H9 (cell line): ENCODE measurements at regions not wholly inside any gene's neighbourhood (a gene's known extent, or its start where the extent isn't known, plus 50 kb on each side); places are given as distances from the start of the nearest gene placed in this dataset.

Experiments used
- DNase-seq: peaks from one replicate; pipeline ENCODE4 v3.0.0-alpha.2; 2017
- H2AFZ ChIP-seq: one replicate; pipeline ENCODE4 v1.6.1; 2013; ENCODE audit warnings: mild to moderate bottlenecking, low read length, control low read depth, moderate library complexity
- H2AK5ac ChIP-seq: 2 replicates; pipeline ENCODE4 v1.6.1; 2013; ENCODE audit warnings: low read length, control low read depth, mixed read lengths; ENCODE audit not compliant: insufficient read length
- H2BK120ac ChIP-seq: one replicate; pipeline ENCODE4 v1.6.1; 2013; ENCODE audit warnings: low read depth, mild to moderate bottlenecking, low read length, control low read depth, inconsistent platforms; ENCODE audit not compliant: poor library complexity, severe bottlenecking
- H2BK12ac ChIP-seq: 2 replicates; pipeline ENCODE4 v1.6.1; 2013; ENCODE audit warnings: low read length, control low read depth, mixed read lengths, low read depth; ENCODE audit not compliant: insufficient read length
- H2BK15ac ChIP-seq: 2 replicates; pipeline ENCODE4 v1.6.1; 2013; ENCODE audit warnings: low read depth, low read length, control low read depth
- H2BK20ac ChIP-seq: one replicate; pipeline ENCODE4 v1.6.1; 2013; ENCODE audit warnings: low read depth, mild to moderate bottlenecking, low read length, control low read depth, inconsistent platforms; ENCODE audit not compliant: poor library complexity, severe bottlenecking
- H2BK5ac ChIP-seq: 2 replicates; pipeline ENCODE4 v1.6.1; 2013; ENCODE audit warnings: low read length, control low read depth, mixed read lengths; ENCODE audit not compliant: insufficient read length
- H3K14ac ChIP-seq: 2 replicates; pipeline ENCODE4 v1.6.1; 2013; ENCODE audit warnings: low read length, control low read depth; ENCODE audit not compliant: insufficient read depth
- H3K18ac ChIP-seq: 2 replicates; pipeline ENCODE4 v1.6.1; 2013; ENCODE audit warnings: low read depth, mild to moderate bottlenecking, mixed read lengths, low read length, control low read depth; ENCODE audit not compliant: insufficient read length
- H3K23ac ChIP-seq: 2 replicates; pipeline ENCODE4 v1.6.1; 2013; ENCODE audit warnings: low read length, control low read depth, mixed read lengths, low read depth; ENCODE audit not compliant: insufficient read length
- H3K23me2 ChIP-seq: 2 replicates; pipeline ENCODE4 v1.6.1; 2013; ENCODE audit warnings: low read depth, mild to moderate bottlenecking, mixed read lengths, low read length, control low read depth; ENCODE audit not compliant: insufficient read length, poor library complexity, severe bottlenecking
- H3K27ac ChIP-seq: 2 replicates; pipeline ENCODE4 v1.5.1; 2013; ENCODE audit warnings: low read length, control low read depth, mixed read lengths, low read depth; ENCODE audit not compliant: insufficient read length
- H3K27me3 ChIP-seq: 2 replicates; pipeline ENCODE4 v1.6.1; 2013; ENCODE audit warnings: low read length, control low read depth, inconsistent platforms; ENCODE audit not compliant: insufficient read depth
- H3K4ac ChIP-seq: 2 replicates; pipeline ENCODE4 v1.6.1; 2013; ENCODE audit warnings: low read depth, mild to moderate bottlenecking, control low read depth, inconsistent platforms, low read length, moderate library complexity
- H3K4me1 ChIP-seq: 2 replicates; pipeline ENCODE4 v1.6.1; 2013; ENCODE audit warnings: low read length, control low read depth, inconsistent platforms; ENCODE audit not compliant: insufficient read depth
- H3K4me2 ChIP-seq: 2 replicates; pipeline ENCODE4 v1.6.1; 2013; ENCODE audit warnings: low read length, control low read depth, mixed read lengths; ENCODE audit not compliant: insufficient read length, insufficient read depth
- H3K56ac ChIP-seq: 2 replicates; pipeline ENCODE4 v1.6.1; 2013; ENCODE audit warnings: low read depth, mild to moderate bottlenecking, mixed read lengths, low read length, control low read depth; ENCODE audit not compliant: insufficient read length
- H3K79me1 ChIP-seq: 2 replicates; pipeline ENCODE4 v1.6.1; 2013; ENCODE audit warnings: low read depth, mild to moderate bottlenecking, moderate library complexity, low read length, control low read depth, inconsistent platforms; ENCODE audit not compliant: insufficient read depth, poor library complexity, severe bottlenecking
- H3K79me2 ChIP-seq: 2 replicates; pipeline ENCODE4 v1.6.1; 2013; ENCODE audit warnings: low read length, control low read depth, inconsistent platforms; ENCODE audit not compliant: insufficient read depth
- H3K9ac ChIP-seq: 2 replicates; pipeline ENCODE4 v1.6.1; 2013; ENCODE audit warnings: low read length, control low read depth, mixed read lengths; ENCODE audit not compliant: insufficient read length; ENCODE audit errors: extremely low read depth
- H3K9me3 ChIP-seq: one replicate; pipeline ENCODE4 v1.6.1; 2013; ENCODE audit warnings: low read depth, low read length, inconsistent platforms; ENCODE audit not compliant: control insufficient read depth
- H3T11ph ChIP-seq: one replicate; pipeline ENCODE4 v1.6.1; 2013; ENCODE audit warnings: mild to moderate bottlenecking, low read length, control low read depth, inconsistent platforms
- H4K20me1 ChIP-seq: one replicate; pipeline ENCODE4 v1.6.1; 2013; ENCODE audit not compliant: control insufficient read depth, insufficient read length, insufficient read depth
- H4K5ac ChIP-seq: 2 replicates; pipeline ENCODE4 v1.6.1; 2013; ENCODE audit warnings: low read depth, mild to moderate bottlenecking, mixed read lengths, low read length, control low read depth; ENCODE audit not compliant: insufficient read length
- H4K8ac ChIP-seq: replicated peaks from 2 replicates; pipeline ENCODE4 v1.6.1; 2013; ENCODE audit warnings: low read length, control low read depth, mixed read lengths, low read depth; ENCODE audit not compliant: insufficient read length
- H4K91ac ChIP-seq: 2 replicates; pipeline ENCODE4 v1.6.1; 2013; ENCODE audit warnings: low read depth, mild to moderate bottlenecking, moderate library complexity, mixed read lengths, low read length, control low read depth; ENCODE audit not compliant: insufficient read length
- H3K27ac Mint-ChIP-seq, 3 experiments: 2 replicates in 2 of 3; 3 replicates in 1 of 3; pipeline ENCODE4 v1.8.0; 2020 to 2021; ENCODE audit warnings: mixed read lengths in 3 of 3, mild to moderate bottlenecking in 1 of 3, moderate library complexity in 1 of 3
- H3K27me3 Mint-ChIP-seq: 2 replicates; pipeline ENCODE4 v1.8.0; 2021; ENCODE audit warnings: low read depth, mild to moderate bottlenecking, moderate library complexity, mixed read lengths
- H3K36me3 Mint-ChIP-seq, 3 experiments: 2 replicates in 2 of 3; 3 replicates in 1 of 3; pipeline ENCODE4 v1.8.0; 2020 to 2021; ENCODE audit warnings: low read depth in 3 of 3, mixed read lengths in 3 of 3; ENCODE audit not compliant: insufficient read depth in 1 of 3
- H3K4me1 Mint-ChIP-seq, 2 experiments: 2 replicates each; pipeline ENCODE4 v1.8.0; 2020; ENCODE audit warnings: mixed read lengths in 2 of 2
- H3K4me3 Mint-ChIP-seq, 2 experiments: 2 replicates in 1 of 2; 3 replicates in 1 of 2; pipeline ENCODE4 v1.8.0; 2020 to 2021; ENCODE audit warnings: mild to moderate bottlenecking in 2 of 2, mixed read lengths in 2 of 2, moderate library complexity in 1 of 2
- H3K9me3 Mint-ChIP-seq, 2 experiments: 2 replicates in 1 of 2; 3 replicates in 1 of 2; pipeline ENCODE4 v1.8.0; 2020; ENCODE audit warnings: mild to moderate bottlenecking in 2 of 2, mixed read lengths in 2 of 2, moderate library complexity in 1 of 2
- CTCF ChIP-seq: fragments of 200-600 bp; sonication (generic); conservative IDR thresholded peaks from 3 replicates; pipeline ENCODE4 v1.8.0; 2021; ENCODE audit warnings: antibody characterized with exemption, mild to moderate bottlenecking
- WGBS: extraction: QIAGEN DNeasy Blood & Tissue Kit; methylation state at CpG from one replicate; pipeline ENCODE4 v1.1.7; 2013; ENCODE audit warnings: missing lambda C conversion rate, low lambda C conversion rate, mixed read lengths; ENCODE audit not compliant: insufficient read length; ENCODE audit errors: extremely low coverage; 5-methylcytosine and 5-hydroxymethylcytosine counted together

- no peak overlapping the region for H2BK20ac ChIP-seq
- no peak overlapping the region for H2BK120ac ChIP-seq
- H3K9me3 ChIP-seq, result no peaks in the 10 kb centered on the region
- H2AK5ac ChIP-seq, result no peak overlapping the region
- H3K4me1 Mint-ChIP-seq, result peaks cover 0 to 3% of the 10 kb centered on the region in 2 experiments; a peak in 2 of 4 replicates
- H3K9me3 Mint-ChIP-seq, result no peaks in the 10 kb centered on the region
- no peaks in the 10 kb centered on the region for H3K79me1 ChIP-seq
- H2BK15ac ChIP-seq, result no peak overlapping the region
- no peaks in the 10 kb centered on the region for H3K27me3 Mint-ChIP-seq
- H3K27me3 ChIP-seq, result no peaks in the 10 kb centered on the region
- no peak overlapping the region for H4K91ac ChIP-seq
- no peaks in the 10 kb centered on the region for H3K23me2 ChIP-seq
- H3K27ac Mint-ChIP-seq, result no peak overlapping the region
- H3K9ac ChIP-seq, result no peak overlapping the region
- H3K4me3 Mint-ChIP-seq, result no peak overlapping the region
- H3K27ac ChIP-seq, result no peak overlapping the region
- H3K56ac ChIP-seq, result no peak overlapping the region
- no peaks in the 10 kb centered on the region for H3K36me3 Mint-ChIP-seq
- H3K18ac ChIP-seq, result no peak overlapping the region
- no peak overlapping the region for H3K14ac ChIP-seq
- H3K4ac ChIP-seq, result no peak overlapping the region
- TF ChIP-seq CTCF, result no peak
- H2BK12ac ChIP-seq, result no peak overlapping the region
- H2AFZ ChIP-seq, result no peak overlapping the region
- no peak overlapping the region for H4K5ac ChIP-seq
- no CpG with 5 or more reads among the region's 2 CpGs for WGBS
- H3K4me2 ChIP-seq, result no peak overlapping the region
- H3T11ph ChIP-seq, result no peak overlapping the region
- H3K79me2 ChIP-seq, result no peaks in the 10 kb centered on the region
- H4K8ac ChIP-seq, result no peak overlapping the region
- no peak overlapping the region for H3K23ac ChIP-seq
- H3K4me1 ChIP-seq, result no peaks in the 10 kb centered on the region
- H4K20me1 ChIP-seq, result no peaks in the 10 kb centered on the region
- H2BK5ac ChIP-seq, result no peak overlapping the region
- no peak for DNase-seq
Measured at GRCh38 chr13:55745828-55746227, 1394.9 kb upstream of the PRR20A start.
